KMS-11 (cell line): ENCODE measurements at regions not wholly inside any gene's neighbourhood (a gene's known extent, or its start where the extent isn't known, plus 50 kb on each side); places are given as distances from the start of the nearest gene placed in this dataset.

Experiments used
- H2AFZ ChIP-seq: fragments of 200-600 bp; sonication (generic); 2 replicates; pipeline ENCODE4 v1.6.1; 2016; ENCODE audit warnings: antibody characterized with exemption, mixed run types, low read depth
- H3K27ac ChIP-seq: fragments of 200-600 bp; sonication (generic); 2 replicates; pipeline ENCODE4 v1.6.1; 2016; ENCODE audit warnings: mild to moderate bottlenecking, mixed run types
- H3K27me3 ChIP-seq: fragments of 200-600 bp; sonication (generic); 2 replicates; pipeline ENCODE4 v1.6.1; 2017; ENCODE audit warnings: mild to moderate bottlenecking, low read depth, mixed run types, moderate library complexity; ENCODE audit not compliant: insufficient read depth
- H3K36me3 ChIP-seq: fragments of 200-600 bp; sonication (generic); 2 replicates; pipeline ENCODE4 v1.6.1; 2017; ENCODE audit warnings: mild to moderate bottlenecking, mixed run types; ENCODE audit not compliant: insufficient read depth
- H3K4me1 ChIP-seq: fragments of 200-600 bp; sonication (generic); 2 replicates; pipeline ENCODE4 v1.6.1; 2016; ENCODE audit warnings: mild to moderate bottlenecking, low read depth, mixed run types; ENCODE audit not compliant: poor library complexity, severe bottlenecking
- H3K4me2 ChIP-seq: fragments of 200-600 bp; sonication (generic); 2 replicates; pipeline ENCODE4 v1.7.0; 2016; ENCODE audit warnings: mild to moderate bottlenecking, mixed run types
- H3K4me3 ChIP-seq: fragments of 200-600 bp; sonication (generic); IDR thresholded peaks from 2 replicates; pipeline ENCODE4 v1.6.1; 2017; ENCODE audit warnings: low read depth, low read length, mixed read lengths; ENCODE audit not compliant: insufficient read depth
- H3K79me2 ChIP-seq: fragments of 200-600 bp; sonication (generic); 2 replicates; pipeline ENCODE4 v1.6.1; 2016; ENCODE audit warnings: low read depth, mixed run types; ENCODE audit not compliant: insufficient read depth
- H3K9ac ChIP-seq: fragments of 200-600 bp; sonication (generic); 2 replicates; pipeline ENCODE4 v1.6.1; 2016; ENCODE audit warnings: mild to moderate bottlenecking, mixed run types
- H4K20me1 ChIP-seq: fragments of 200-600 bp; sonication (generic); 2 replicates; pipeline ENCODE4 v1.6.1; 2016; ENCODE audit warnings: mild to moderate bottlenecking, mixed run types; ENCODE audit not compliant: insufficient read depth
- TF ChIP-seq, protein P1 (sequence below): fragments of 200-600 bp; sonication (generic); conservative IDR thresholded peaks from 2 replicates; pipeline ENCODE4 v1.6.1; 2017; ENCODE audit warnings: low read depth, mild to moderate bottlenecking, antibody characterized with exemption, low read length, moderate library complexity, mixed read lengths

DNA sequence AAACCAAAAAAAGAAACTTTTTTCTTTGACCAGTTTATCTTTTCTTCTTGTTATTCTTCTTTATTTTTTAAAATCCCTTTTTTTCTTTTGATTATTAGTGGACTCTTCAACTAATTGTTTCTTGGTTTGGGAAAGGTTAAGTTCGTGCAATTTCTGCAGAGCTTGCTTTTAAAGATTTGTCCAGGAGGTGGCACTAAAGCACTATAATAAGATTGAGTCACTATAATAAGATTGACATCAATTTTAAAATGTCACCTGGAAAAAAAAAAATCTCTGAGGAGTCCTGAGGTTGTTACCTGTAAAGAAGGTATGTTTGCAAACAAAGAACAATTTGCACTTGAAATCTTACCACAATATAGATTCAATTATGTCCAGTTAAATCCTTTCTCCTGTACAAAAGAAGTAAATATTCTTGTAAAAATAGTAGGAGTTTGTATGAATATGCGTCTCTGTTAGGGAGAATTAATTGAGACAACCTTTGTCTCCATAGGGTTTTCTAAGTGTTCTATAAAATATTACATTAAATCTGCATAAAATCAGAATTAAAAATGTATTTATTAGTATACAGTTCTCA is 166.7 kb downstream of the ADGRL4 start:
- TF ChIP-seq, protein P1, sequence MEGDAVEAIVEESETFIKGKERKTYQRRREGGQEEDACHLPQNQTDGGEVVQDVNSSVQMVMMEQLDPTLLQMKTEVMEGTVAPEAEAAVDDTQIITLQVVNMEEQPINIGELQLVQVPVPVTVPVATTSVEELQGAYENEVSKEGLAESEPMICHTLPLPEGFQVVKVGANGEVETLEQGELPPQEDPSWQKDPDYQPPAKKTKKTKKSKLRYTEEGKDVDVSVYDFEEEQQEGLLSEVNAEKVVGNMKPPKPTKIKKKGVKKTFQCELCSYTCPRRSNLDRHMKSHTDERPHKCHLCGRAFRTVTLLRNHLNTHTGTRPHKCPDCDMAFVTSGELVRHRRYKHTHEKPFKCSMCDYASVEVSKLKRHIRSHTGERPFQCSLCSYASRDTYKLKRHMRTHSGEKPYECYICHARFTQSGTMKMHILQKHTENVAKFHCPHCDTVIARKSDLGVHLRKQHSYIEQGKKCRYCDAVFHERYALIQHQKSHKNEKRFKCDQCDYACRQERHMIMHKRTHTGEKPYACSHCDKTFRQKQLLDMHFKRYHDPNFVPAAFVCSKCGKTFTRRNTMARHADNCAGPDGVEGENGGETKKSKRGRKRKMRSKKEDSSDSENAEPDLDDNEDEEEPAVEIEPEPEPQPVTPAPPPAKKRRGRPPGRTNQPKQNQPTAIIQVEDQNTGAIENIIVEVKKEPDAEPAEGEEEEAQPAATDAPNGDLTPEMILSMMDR = peak; percentile 66
- H3K79me2 ChIP-seq = no peaks in the 10 kb centered on the region
- no peaks in the 10 kb centered on the region for H3K27me3 ChIP-seq
- no peaks in the 10 kb centered on the region for H3K36me3 ChIP-seq
- no peak overlapping the region for H3K4me3 ChIP-seq
- peak overlapping the region; percentile 45; the same call in 1 of the 2 replicates for H3K27ac ChIP-seq
- no peaks in the 10 kb centered on the region for H4K20me1 ChIP-seq
- no peak overlapping the region for H2AFZ ChIP-seq
- peak overlapping the region; percentile 25; the same call in 1 of the 2 replicates for H3K9ac ChIP-seq
- H3K4me2 ChIP-seq = peak overlapping the region; percentile 71; the same call in 1 of the 2 replicates
- peaks cover 37% of the 10 kb centered on the region for H3K4me1 ChIP-seq
